Caki2 (cell line): ENCODE measurements at regions not wholly inside any gene's neighbourhood (a gene's known extent, or its start where the extent isn't known, plus 50 kb on each side); places are given as distances from the start of the nearest gene placed in this dataset.
A peak's percentile ranks its signal among the peaks of the same experiment; 100 is the strongest.
"Not testable (repeated sequence)": the region's sequence is repeated elsewhere in the genome, so short reads cannot be mapped to it uniquely, and the experiment has no call there.

Experiments used
- DNase-seq: peaks from one replicate; pipeline ENCODE4 v3.0.0-alpha.2; 2015; ENCODE audit warnings: low read depth
- in situ Hi-C: cut with HindIII; loops from 2 replicates; pipeline ENCODE4 v1.10.0; 2016; ENCODE audit warnings: low sequenced_read_pairs, low pct_unique_long_range_greater_than_20kb, mixed read lengths

- in situ Hi-C loops = no loop called here
- DNase-seq = no peak
These were observed 78.0 kb upstream of the LHFPL2 start for GRCh38 chr5:78726571-78726970.

GRCh38 chr5:78726003-78726402 is 77.4 kb upstream of the LHFPL2 start:
- in situ Hi-C loops = no loop called here
- DNase-seq = no peak

GRCh38 chr5:78724061-78724460 is 75.5 kb upstream of the LHFPL2 start:
- in situ Hi-C loops = no loop called here
- no peak for DNase-seq

- no peak for DNase-seq
- in situ Hi-C loops = no loop called here
These were observed 72.4 kb upstream of the LHFPL2 start for GRCh38 chr5:78720997-78721396.

GRCh38 chr5:78720227-78720985 is 71.8 kb upstream of the LHFPL2 start:
- in situ Hi-C loops = no loop called here
- DNase-seq = no peak

- no peak for DNase-seq
- in situ Hi-C loops = no loop called here
These were observed 71.1 kb upstream of the LHFPL2 start for GRCh38 chr5:78719504-78720219.

GRCh38 chr5:78718824-78719223 is 70.3 kb upstream of the LHFPL2 start:
- in situ Hi-C loops = no loop called here
- DNase-seq = no peak

GRCh38 chr5:78717674-78718584 is 69.4 kb upstream of the LHFPL2 start:
- in situ Hi-C loops = no loop called here

GRCh38 chr5:78716206-78716605 is 67.6 kb upstream of the LHFPL2 start:
- in situ Hi-C loops = no loop called here
- peak; percentile 32 for DNase-seq

More at GRCh38 chr5:78717674-78718584, 69.4 kb upstream of the LHFPL2 start:
- no peak for DNase-seq

- in situ Hi-C loops, DNase-seq: not testable (repeated sequence)
These were observed 66.8 kb upstream of the LHFPL2 start for GRCh38 chr5:78715351-78715750.

- in situ Hi-C loops, DNase-seq: not testable (repeated sequence)
These were observed 63.1 kb upstream of the LHFPL2 start for GRCh38 chr5:78711670-78712069.

GRCh38 chr5:78709729-78710430 is 61.3 kb upstream of the LHFPL2 start:
- DNase-seq, in situ Hi-C loops: not testable (repeated sequence)

GRCh38 chr5:78706825-78707224 is 58.3 kb upstream of the LHFPL2 start:
- no peak for DNase-seq
- in situ Hi-C loops = no loop called here

GRCh38 chr5:78706381-78706780 is 57.8 kb upstream of the LHFPL2 start:
- in situ Hi-C loops = no loop called here
- no peak for DNase-seq

GRCh38 chr5:78705826-78706225 is 57.3 kb upstream of the LHFPL2 start:
- no peak for DNase-seq
- in situ Hi-C loops = no loop called here

- DNase-seq = no peak
- in situ Hi-C loops = no loop called here
These were observed 53.3 kb upstream of the LHFPL2 start for GRCh38 chr5:78701795-78702410.

- DNase-seq = peak; percentile 96
- in situ Hi-C loops = no loop called here
These were observed 51.1 kb upstream of the LHFPL2 start for GRCh38 chr5:78699552-78700153.
